GM12872 (cell line): ENCODE measurements at regions not wholly inside any gene's neighbourhood (a gene's known extent, or its start where the extent isn't known, plus 50 kb on each side); places are given as distances from the start of the nearest gene placed in this dataset.

Experiments
- CTCF ChIP-seq: IDR thresholded peaks from 3 replicates; pipeline ENCODE4 v1.5.1; 2011; ENCODE audit warnings: low read depth, mild to moderate bottlenecking, low read length, moderate library complexity; ENCODE audit not compliant: insufficient read depth

- TF ChIP-seq CTCF: no peak
These were observed 280.3 kb upstream of the UGT8 start for GRCh38 chr4:114318309-114318708.

DNA sequence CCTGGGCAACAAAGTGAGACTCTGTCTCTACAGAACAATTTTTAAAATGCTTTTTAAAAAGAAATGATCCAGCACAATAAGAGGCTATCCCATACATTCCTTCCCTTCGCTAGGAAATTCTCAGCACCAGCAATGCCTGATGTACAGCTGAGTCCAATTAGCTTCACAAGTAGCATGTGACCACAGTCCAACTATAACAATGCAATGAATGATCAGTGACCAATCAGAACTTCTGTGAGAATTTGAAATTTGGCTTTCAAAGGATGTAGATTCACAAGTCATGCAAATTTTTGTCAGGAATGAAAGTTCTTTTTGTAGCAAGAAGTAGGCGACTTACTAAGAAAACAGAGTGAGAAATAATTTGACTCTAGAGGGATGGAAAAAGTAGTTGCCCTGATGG, 278.5 kb upstream of the UGT8 start:
- TF ChIP-seq CTCF: no peak

DNA sequence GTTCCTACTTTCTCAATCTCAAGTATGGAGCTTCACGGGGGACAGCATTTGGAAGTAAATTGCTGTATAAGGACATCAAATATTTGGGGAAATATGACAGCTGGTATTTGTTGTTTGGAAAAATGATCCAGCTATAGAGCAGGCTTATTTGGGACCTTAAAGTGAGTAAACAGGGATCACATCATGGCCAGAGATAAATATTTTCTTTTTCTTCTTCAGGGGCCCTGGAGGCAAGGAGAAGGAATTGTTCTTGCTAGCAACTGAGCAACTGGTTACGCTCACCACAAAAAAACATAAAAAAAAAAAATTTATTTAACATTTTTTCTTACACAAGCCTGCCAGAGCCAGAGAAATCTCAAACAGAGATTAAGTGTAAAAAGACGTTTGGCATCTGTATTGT, 277.2 kb upstream of the UGT8 start:
- no peak for TF ChIP-seq CTCF

DNA sequence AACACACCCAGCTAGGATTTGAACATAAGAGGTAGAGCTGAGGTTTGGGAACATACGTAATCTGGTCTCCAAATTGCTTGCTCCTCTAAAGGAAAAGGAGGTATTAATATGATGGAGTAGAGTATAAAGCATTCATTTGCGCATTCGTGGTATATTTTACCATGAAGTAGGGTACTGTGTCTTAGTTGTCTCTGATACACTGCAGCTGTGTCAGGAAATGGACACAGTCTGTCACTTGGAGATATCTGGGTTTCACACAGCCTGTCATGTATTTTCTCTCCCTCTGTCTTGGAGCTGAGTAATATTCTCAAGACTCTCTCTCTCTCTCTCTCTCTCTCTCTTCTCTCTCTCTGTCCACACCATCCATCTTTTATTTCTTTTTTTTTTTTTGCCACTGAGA, 274.8 kb upstream of the UGT8 start:
- TF ChIP-seq CTCF: no peak

DNA sequence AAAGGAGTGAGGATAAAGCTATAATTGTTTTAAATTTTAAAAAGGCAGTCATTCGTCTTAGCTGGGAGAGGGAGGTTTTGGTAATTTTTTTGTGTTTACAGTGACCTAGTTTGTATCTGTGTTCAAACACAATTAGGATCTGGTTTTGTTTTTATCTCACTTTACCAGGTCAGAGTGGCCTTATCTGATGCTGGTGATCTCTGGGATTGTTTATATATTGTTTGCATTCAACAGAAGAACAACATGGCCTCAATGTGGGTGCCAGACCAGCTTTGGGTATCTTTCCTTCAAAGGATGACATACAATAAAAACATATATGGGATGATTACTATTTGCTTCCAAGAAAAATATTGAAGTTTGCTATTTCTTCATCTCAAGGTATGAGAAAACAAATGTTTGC, 272.2 kb upstream of the UGT8 start:
- TF ChIP-seq CTCF: no peak

- TF ChIP-seq CTCF: no peak
These were observed 266.5 kb upstream of the UGT8 start for GRCh38 chr4:114332119-114332518.

- no peak for TF ChIP-seq CTCF
These were observed 263.7 kb upstream of the UGT8 start for GRCh38 chr4:114334884-114335330.

GRCh38 chr4:114335339-114335738, 263.3 kb upstream of the UGT8 start:
- TF ChIP-seq CTCF: no peak
